ES-I3 (cell line): ENCODE measurements at regions not wholly inside any gene's neighbourhood (a gene's known extent, or its start where the extent isn't known, plus 50 kb on each side); places are given as distances from the start of the nearest gene placed in this dataset.
"Not testable (repeated sequence)": the region's sequence is repeated elsewhere in the genome, so short reads cannot be mapped to it uniquely, and the experiment has no call there.

Source experiments
- H3K36me3 ChIP-seq: 2 replicates; pipeline ENCODE4 v1.6.1; 2013; ENCODE audit warnings: mild to moderate bottlenecking, low read length, control low read depth, moderate library complexity; ENCODE audit not compliant: insufficient read depth
- H3K4me1 ChIP-seq: 2 replicates; pipeline ENCODE4 v1.6.1; 2013; ENCODE audit warnings: mild to moderate bottlenecking, control low read depth, low read length; ENCODE audit not compliant: insufficient read depth
- H3K9ac ChIP-seq: 2 replicates; pipeline ENCODE4 v1.6.1; 2013; ENCODE audit warnings: low read depth, mild to moderate bottlenecking, low read length, moderate library complexity
- H3K9me3 ChIP-seq: 2 replicates; pipeline ENCODE4 v1.6.1; 2013; ENCODE audit warnings: mild to moderate bottlenecking, low read length, moderate library complexity; ENCODE audit not compliant: control insufficient read depth, insufficient read depth

- Histone ChIP-seq H3K4me1 (no peaks in the 10 kb centered on the region), H3K9me3 (no peaks in the 10 kb centered on the region), H3K36me3 (no peaks in the 10 kb centered on the region), H3K9ac (no peak overlapping the region)
Measured at GRCh38 chr13:23098161-23098907, 82.4 kb upstream of the SGCG start.

GRCh38 chr13:23105051-23105450 is 75.7 kb upstream of the SGCG start:
- Histone ChIP-seq H3K4me1 (no peaks in the 10 kb centered on the region), H3K36me3 (no peaks in the 10 kb centered on the region), H3K9me3 (no peaks in the 10 kb centered on the region), H3K9ac (no peak overlapping the region)

GRCh38 chr13:23107665-23108064 is 73.1 kb upstream of the SGCG start:
- H3K4me1 ChIP-seq, result no peaks in the 10 kb centered on the region
- H3K9ac ChIP-seq, result no peak overlapping the region
- no peaks in the 10 kb centered on the region for H3K9me3 ChIP-seq
- H3K36me3 ChIP-seq, result no peaks in the 10 kb centered on the region

GRCh38 chr13:23119131-23119530 is 61.6 kb upstream of the SGCG start:
- Histone ChIP-seq H3K4me1 (no peaks in the 10 kb centered on the region), H3K9me3 (no peaks in the 10 kb centered on the region), H3K9ac (no peak overlapping the region), H3K36me3 (no peaks in the 10 kb centered on the region)

GRCh38 chr13:23127540-23127939 is 53.2 kb upstream of the SGCG start:
- H3K36me3 ChIP-seq, H3K9me3 ChIP-seq, H3K9ac ChIP-seq, H3K4me1 ChIP-seq: not testable (repeated sequence)

- Histone ChIP-seq H3K9me3 (no peaks in the 10 kb centered on the region), H3K9ac (no peak overlapping the region), H3K36me3 (no peaks in the 10 kb centered on the region), H3K4me1 (no peaks in the 10 kb centered on the region)
Measured at GRCh38 chr13:23129331-23129730, 51.4 kb upstream of the SGCG start.
